VCaP (cell line): ENCODE measurements at regions not wholly inside any gene's neighbourhood (a gene's known extent, or its start where the extent isn't known, plus 50 kb on each side); places are given as distances from the start of the nearest gene placed in this dataset.

ENCODE experiments used
- H3K27ac ChIP-seq: fragments of 450-650 bp; 2 replicates; pipeline ENCODE4 v1.5.1; 2017
- TF ChIP-seq, protein P1 (sequence below): fragments of 450-650 bp; conservative IDR thresholded peaks from 2 replicates; pipeline ENCODE4 v1.5.1; 2017; ENCODE audit warnings: mild to moderate bottlenecking, moderate library complexity

DNA sequence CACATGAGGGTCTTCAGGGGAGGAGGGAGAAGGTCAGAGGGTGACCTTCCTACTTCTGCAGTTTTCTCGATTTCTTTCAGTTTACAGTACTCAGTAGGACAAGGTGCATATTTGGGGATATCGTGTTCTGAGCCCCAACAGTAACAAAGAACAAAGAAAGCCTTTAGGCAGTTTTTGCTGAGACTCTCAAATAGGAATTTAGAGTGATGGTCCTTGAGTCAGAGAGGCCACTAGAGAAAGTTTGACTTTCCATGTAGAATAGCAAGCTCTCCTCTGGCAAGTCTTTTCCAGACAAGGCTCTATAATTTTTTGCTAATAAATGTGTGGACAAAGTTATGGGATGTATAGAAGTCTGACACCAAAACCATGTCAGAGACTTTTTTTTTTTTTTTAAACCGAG is 194.6 kb downstream of the TM9SF2 start:
- no peak overlapping the region for H3K27ac ChIP-seq
- TF ChIP-seq, protein P1, sequence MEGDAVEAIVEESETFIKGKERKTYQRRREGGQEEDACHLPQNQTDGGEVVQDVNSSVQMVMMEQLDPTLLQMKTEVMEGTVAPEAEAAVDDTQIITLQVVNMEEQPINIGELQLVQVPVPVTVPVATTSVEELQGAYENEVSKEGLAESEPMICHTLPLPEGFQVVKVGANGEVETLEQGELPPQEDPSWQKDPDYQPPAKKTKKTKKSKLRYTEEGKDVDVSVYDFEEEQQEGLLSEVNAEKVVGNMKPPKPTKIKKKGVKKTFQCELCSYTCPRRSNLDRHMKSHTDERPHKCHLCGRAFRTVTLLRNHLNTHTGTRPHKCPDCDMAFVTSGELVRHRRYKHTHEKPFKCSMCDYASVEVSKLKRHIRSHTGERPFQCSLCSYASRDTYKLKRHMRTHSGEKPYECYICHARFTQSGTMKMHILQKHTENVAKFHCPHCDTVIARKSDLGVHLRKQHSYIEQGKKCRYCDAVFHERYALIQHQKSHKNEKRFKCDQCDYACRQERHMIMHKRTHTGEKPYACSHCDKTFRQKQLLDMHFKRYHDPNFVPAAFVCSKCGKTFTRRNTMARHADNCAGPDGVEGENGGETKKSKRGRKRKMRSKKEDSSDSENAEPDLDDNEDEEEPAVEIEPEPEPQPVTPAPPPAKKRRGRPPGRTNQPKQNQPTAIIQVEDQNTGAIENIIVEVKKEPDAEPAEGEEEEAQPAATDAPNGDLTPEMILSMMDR, result no peak

GRCh38 chr13:99693852-99694611 is 192.8 kb downstream of the TM9SF2 start:
- TF ChIP-seq, protein P1, result no peak
- H3K27ac ChIP-seq, result no peak overlapping the region

DNA sequence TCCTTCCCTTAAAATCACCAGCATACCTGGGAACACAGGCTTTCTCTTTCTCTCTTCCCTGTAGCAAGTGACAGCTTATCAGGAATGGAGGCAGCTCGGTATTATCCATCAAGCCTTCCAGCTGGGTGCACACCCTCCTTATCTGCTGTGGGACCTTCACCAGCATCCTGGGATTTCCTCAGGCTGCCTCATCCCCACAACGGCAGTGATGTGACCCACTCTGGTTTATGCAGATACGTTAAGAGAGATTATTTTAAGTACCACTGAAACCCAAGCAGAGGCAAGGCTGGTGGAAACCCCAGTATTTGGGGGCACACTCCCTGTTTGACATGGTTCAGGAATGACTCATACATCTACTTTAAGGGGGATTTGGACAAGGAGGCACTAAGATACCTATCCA is 192.1 kb downstream of the TM9SF2 start:
- TF ChIP-seq, protein P1, result no peak

DNA sequence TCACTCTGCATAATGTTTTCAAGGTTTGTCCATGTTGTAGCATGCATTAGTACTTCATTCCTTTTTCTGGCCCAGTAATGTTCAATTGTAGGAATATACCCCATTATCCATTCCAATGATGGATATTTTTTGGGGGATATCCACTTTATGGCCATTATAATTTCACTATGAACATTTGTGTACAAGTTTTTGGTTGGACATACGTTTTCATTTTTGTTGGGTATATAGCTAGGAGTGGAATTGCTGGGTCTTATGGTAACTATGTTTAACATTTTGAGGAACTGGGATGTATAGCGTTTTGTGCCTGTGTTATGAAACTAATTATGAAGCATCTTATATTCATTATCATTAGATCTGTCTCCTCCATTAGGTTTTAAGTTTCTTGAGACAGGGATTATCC is 191.6 kb downstream of the TM9SF2 start:
- TF ChIP-seq, protein P1, result no peak
- H3K27ac ChIP-seq, result no peak overlapping the region

More for the DNA sequence above, 192.1 kb downstream of the TM9SF2 start:
- H3K27ac ChIP-seq, result no peak overlapping the region

DNA sequence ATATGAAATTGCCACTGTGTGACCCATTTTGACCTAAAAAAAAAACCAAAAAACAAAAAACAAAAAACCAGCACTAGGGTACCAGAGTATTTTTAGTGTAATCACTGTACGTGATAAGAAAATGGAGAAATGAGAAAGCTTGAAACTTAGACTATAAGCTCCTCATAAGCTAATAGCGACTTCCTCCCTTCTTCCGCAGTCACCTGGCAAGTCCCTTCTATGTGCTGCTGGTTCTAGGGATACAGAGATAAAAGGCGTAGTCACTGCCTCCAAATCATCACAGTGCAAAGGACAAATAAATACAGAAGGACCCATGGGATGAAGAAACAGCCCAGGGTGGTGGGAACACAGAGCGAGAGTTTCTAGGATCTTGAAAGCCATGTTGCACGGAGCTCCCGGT is 190.3 kb downstream of the TM9SF2 start:
- TF ChIP-seq, protein P1, result no peak
- no peak overlapping the region for H3K27ac ChIP-seq

DNA sequence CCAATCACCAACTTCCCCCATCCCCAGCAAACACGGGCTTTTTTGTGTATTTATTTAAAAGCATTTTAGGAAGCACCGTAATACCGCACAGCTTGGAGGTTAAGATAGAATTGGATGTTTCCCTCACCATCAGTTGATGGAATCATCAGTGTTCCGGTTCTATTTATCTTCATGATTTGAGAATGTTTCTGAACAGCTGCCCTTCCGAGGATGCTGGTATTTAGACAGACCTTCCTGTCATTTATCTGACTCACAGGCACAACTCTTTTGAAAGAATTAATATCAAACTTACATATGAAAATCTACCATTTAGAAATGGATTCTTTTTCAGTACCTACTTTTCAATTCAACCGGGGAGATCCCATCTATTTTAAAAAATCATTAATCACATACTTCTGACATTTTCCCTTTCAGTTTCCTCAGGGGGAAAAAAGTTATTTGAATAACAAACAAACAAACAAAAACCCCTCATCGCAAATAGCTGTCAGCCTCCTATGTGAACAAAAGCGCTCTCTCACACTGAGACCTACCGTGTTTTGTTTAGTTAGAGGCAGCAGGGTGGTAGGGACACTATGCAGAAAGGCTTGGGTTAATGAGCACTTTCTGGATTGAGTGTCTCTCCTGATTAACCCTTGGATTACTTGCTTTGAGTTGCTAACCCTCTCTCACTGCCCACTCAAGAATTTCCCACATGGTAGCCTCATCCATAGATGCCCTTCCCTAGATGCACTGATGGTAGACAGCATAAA is 189.3 kb downstream of the TM9SF2 start:
- no peak overlapping the region for H3K27ac ChIP-seq
- TF ChIP-seq, protein P1, result no peak

DNA sequence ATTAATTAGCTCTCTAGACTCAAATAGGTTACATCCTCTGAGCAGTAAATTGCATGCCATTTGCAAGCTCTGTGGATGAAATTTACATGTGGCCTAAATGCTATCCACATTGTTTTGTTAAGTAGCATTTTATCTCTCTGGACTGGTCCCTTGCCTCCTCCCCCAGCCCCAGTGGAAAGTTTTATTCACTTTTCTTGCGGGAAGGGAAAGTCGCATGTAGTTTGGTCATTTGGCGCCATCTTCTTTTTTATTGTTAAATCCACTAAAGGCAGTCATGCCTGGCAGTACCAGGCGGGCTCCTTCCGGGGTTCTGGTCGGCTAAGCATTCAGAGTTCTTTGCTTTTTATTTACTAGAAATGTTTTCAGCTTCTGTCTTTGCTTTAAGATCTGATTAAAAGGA is 188.7 kb downstream of the TM9SF2 start:
- no peak overlapping the region for H3K27ac ChIP-seq
- TF ChIP-seq, protein P1, result no peak
